ENCODE measurements at regions not wholly inside any gene's neighbourhood (a gene's known extent, or its start where the extent isn't known, plus 50 kb on each side); places are given as distances from the start of the nearest gene placed in this dataset.
"Not testable (repeated sequence)": the region's sequence is repeated elsewhere in the genome, so short reads cannot be mapped to it uniquely, and the experiment has no call there.

DNA sequence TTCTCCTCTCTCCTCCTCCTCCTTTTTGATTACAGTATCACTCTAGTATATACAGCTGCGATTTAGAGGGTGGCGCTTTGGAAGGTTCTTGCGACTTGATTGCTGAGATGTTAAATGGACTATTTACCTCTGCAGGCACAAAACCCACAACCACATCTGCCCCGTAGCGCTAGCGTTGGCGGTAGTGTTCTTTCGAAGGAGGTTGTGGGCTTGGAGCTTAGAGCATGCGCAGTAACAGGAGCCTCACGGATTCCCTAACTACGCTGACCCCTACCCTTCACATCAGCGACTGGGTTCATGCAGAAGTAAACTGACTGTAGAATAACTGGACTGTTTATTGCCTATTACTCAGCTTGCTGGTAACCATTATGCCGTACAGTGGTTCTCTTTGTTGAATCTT, 58.0 kb downstream of the CGGBP1 start:
- DNase-seq = no peak

GRCh38 chr3:87997966-87998365, 60.8 kb downstream of the CGGBP1 start:
- DNase-seq = peak; percentile 88

- DNase-seq = peak; percentile 92
Measured at GRCh38 chr3:87997298-87997697, 61.5 kb downstream of the CGGBP1 start.

DNA sequence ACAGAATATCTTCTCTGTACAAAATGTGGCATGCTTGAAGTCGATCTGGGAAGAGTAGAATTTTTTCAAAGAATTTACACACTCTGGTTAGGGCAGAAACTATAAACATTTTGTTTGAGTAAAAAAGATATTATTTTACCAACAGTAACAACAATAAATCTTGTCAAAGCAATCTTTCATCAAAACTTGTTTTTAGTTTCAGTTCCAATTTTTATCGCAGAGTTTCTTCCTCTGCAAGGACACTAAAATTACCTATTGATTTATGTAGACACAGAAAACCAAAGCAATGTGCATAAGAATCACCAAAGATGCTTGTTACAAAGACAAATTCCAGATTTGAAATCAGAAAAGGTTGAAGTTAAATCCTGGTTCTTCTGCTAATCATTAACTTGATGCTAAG, 61.9 kb downstream of the CGGBP1 start:
- DNase-seq = peak; percentile 64

DNA sequence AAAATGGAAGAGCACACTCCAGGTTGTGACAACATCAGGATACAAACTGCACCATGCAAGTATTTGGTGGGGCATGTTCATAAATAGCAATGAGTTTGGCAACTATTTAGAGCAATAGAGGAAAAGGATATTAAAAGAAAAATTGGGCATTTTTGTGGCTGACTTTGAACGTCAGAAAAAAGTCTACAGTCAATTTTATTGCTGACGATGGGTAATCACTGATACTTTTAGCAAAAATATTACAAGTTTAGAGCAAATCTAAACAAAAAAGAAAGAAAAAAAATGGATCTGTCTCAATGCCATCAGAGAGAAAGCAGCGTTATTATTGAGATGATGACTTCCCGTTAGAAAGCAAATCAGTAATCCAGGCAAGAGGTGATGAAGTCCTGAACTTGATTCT, 65.2 kb downstream of the CGGBP1 start:
- DNase-seq = no peak

GRCh38 chr3:87987952-87988351, 70.9 kb downstream of the CGGBP1 start:
- DNase-seq = no peak

DNA sequence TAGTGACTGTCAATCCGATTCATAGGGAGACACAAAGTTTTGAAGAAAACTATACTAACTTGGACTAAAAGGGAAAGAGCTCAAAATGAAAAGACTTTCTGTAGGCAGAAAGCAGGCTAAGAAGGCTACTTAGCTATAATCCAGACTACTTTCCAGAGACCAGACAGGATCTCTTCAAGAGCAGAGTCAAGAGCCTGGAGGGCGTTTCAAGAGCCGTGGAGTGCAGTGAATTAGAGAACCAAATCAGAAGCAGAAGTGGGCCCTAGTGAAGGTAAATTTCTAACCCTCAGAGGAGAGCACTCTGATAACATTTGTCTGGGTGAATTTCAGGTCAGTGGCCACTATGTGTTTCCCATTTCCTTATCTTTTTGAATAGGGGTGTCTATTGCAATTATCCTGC, 76.4 kb downstream of the CGGBP1 start:
- DNase-seq = no peak

DNA sequence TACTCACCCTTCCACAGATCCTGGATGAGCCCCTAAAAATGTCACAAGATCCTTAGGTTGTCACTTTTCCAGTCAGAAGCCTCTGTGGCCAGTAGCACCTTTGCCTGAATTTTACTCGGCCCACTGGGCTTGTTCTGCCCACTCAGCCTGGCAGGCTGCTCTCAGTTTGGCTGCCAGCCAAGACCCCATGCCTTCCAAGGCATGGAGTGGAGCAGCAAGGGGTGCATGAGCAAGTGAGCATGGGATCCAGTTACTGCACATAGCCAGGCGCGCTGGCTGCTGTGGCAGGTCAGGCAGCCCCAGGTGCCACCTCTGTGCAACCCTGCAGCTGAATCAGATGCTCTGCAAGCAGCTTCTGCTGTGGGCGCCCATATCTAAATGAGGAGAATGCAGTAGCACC, 79.3 kb downstream of the CGGBP1 start:
- no peak for DNase-seq

DNA sequence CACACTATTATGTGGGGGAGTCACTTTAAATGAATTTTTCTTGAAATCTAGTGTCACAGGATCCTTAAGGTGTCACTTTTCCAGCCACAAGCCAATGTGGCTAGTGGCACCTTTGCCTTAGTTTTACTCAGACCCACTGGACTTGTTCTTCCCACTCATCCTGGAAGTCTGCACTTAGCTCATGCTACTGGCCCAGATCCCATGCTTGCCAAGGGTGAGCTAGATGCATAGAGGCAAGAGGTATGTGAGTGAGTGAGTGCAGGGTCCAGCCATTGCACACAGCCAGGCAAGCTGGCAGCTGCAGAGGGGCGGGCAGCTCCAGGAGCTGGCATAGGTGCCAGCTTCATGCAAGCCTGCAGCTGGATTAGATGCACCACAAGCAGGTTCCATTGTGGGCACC, 81.0 kb downstream of the CGGBP1 start:
- no peak for DNase-seq

- no peak for DNase-seq
Measured at GRCh38 chr3:87975716-87976115, 83.1 kb downstream of the CGGBP1 start.

- no peak for DNase-seq
Measured at GRCh38 chr3:87973906-87974305, 84.9 kb downstream of the CGGBP1 start.

GRCh38 chr3:87969620-87970019, 89.2 kb downstream of the CGGBP1 start:
- no peak for DNase-seq

DNA sequence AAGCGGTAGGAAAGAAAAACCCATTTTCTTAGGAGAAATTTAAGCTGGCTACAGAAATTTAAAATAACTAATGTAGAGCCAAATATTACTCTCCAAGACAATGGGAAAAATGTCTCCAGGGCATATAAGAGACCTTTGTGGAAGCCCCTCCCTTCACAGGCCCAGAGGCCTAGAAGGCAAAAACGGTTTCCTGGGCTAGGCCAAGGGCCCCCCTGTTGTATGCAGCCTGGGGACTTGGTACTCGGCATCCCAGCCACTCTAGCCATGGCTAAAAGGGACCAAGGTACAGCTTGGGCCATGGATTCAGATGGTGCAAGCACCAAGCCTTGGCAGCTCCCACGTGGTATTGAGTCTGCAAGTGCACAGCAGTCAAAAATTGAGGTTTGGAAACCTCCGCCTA, 90.1 kb downstream of the CGGBP1 start:
- DNase-seq = no peak

DNA sequence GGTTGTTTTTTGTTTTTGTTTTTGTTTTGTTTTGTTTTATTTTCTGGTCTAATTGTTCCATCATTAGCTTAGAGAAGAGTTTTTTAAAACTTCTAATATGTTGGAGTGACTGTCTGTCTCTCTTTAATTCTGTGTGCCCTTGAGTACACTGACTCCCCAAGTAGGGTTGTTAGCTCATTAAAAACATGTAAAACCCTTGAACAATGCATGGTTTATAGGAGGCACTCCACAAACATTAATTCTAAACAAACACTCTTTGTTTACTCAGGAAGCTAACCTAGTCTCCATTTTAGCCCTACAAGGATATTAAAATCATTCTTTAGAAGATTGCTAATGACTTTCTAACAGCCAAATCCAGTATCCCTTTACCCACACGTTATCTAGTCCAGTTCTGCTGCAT, 100.5 kb downstream of the CGGBP1 start:
- no peak for DNase-seq

GRCh38 chr3:87957575-87957974, 101.2 kb downstream of the CGGBP1 start:
- no peak for DNase-seq

GRCh38 chr3:87949879-87950208, 109.0 kb downstream of the CGGBP1 start:
- no peak for DNase-seq

DNA sequence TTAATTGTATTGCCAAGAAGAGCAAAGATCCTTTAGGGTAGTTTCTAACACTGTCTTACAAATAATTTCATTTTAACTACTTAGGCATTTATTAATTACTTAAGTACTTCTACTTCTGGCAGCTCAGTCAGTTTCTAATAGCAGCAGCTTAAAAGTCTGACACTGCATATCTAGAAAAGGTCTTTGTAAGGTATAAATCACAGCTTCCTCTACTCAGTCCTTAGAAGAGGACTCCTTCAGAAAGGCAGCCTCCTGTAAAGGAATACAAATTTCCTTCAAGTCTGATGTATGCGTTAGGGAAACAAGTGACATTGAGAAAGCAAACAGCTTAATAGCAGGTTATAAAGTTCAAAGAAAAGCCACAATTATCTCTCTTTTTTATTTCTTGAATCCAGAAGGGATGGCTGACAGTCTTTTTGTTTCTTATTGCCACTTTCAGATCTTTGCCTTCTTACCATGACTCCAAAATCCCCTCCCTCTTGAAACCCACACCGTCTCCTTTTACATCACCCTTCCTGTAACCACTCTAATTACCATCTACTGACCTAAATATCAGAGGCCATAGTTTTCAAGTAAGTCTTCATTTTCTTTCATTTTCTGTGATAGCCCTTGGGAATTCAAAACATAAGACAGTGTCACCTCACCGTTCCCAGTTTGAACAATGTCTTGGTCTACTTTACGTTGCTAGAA, 109.5 kb downstream of the CGGBP1 start:
- no peak for DNase-seq

GRCh38 chr3:87946007-87946406, 112.8 kb downstream of the CGGBP1 start:
- DNase-seq = not testable (repeated sequence)

- not testable (repeated sequence) for DNase-seq
Measured at GRCh38 chr3:87942256-87942655, 116.5 kb downstream of the CGGBP1 start.

- no peak for DNase-seq
Measured at GRCh38 chr3:87924485-87924884, 134.3 kb downstream of the CGGBP1 start.

GRCh38 chr3:87920549-87920948, 138.3 kb downstream of the CGGBP1 start:
- DNase-seq = no peak

GRCh38 chr3:87901141-87901540, 157.7 kb downstream of the CGGBP1 start:
- DNase-seq = no peak

DNA sequence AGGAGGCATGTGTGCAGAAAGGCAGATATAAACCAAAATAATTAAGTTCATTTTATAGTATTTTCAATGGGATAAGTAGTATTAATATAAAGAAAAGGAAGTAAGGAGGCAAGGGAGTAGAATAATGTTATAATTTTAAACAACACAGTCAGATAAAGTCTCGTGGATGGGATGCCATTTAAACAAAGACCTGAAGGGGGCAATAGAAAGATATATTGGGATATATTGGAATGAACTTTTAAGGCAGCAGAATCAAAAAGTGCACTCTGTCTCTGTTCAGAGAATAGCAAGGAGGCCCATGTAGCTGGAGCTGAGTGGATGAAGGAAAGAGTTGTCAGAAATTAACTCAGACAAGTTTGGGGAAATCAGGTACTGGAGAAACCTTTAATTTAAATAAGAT, 158.7 kb downstream of the CGGBP1 start:
- no peak for DNase-seq

- no peak for DNase-seq
Measured at GRCh38 chr3:87898971-87899370, 159.8 kb downstream of the CGGBP1 start.

- no peak for DNase-seq
Measured at GRCh38 chr3:87895983-87896382, 162.8 kb downstream of the CGGBP1 start.

- no peak for DNase-seq
Measured at GRCh38 chr3:87873136-87873535, 185.7 kb downstream of the CGGBP1 start.

All from MV-4-11 (cell line).